GF-D8 (cell line): ENCODE measurements at regions not wholly inside any gene's neighbourhood (a gene's known extent, or its start where the extent isn't known, plus 50 kb on each side); places are given as distances from the start of the nearest gene placed in this dataset.
"Not testable (repeated sequence)": the region's sequence is repeated elsewhere in the genome, so short reads cannot be mapped to it uniquely, and the experiment has no call there.

Experiments
- DNase-seq: peaks from one replicate; lab custom pipeline; 2025; lab: John Stamatoyannopoulos, UW

- DNase-seq = no peak
Measured at GRCh38 chr12:31820832-31821231, 92.0 kb upstream of the AMN1 start.

GRCh38 chr12:31819427-31819826, 90.6 kb upstream of the AMN1 start:
- no peak for DNase-seq

GRCh38 chr12:31818623-31819268, 89.9 kb upstream of the AMN1 start:
- DNase-seq = no peak

GRCh38 chr12:31817120-31817519, 88.3 kb upstream of the AMN1 start:
- no peak for DNase-seq

- no peak for DNase-seq
Measured at GRCh38 chr12:31815096-31815495, 86.3 kb upstream of the AMN1 start.

GRCh38 chr12:31813305-31813704, 84.5 kb upstream of the AMN1 start:
- DNase-seq = no peak

- no peak for DNase-seq
Measured at GRCh38 chr12:31807773-31808097, 78.9 kb upstream of the AMN1 start.

- not testable (repeated sequence) for DNase-seq
Measured at GRCh38 chr12:31807081-31807772, 78.4 kb upstream of the AMN1 start.

- DNase-seq = not testable (repeated sequence)
Measured at GRCh38 chr12:31805681-31806080, 76.9 kb upstream of the AMN1 start.

- not testable (repeated sequence) for DNase-seq
Measured at GRCh38 chr12:31804707-31805106, 75.9 kb upstream of the AMN1 start.

GRCh38 chr12:31804185-31804504, 75.3 kb upstream of the AMN1 start:
- DNase-seq = no peak

- DNase-seq = no peak
Measured at GRCh38 chr12:31803306-31804184, 74.7 kb upstream of the AMN1 start.

GRCh38 chr12:31801872-31802271, 73.1 kb upstream of the AMN1 start:
- no peak for DNase-seq

GRCh38 chr12:31797230-31797872, 68.5 kb upstream of the AMN1 start:
- DNase-seq = no peak

GRCh38 chr12:31796270-31796951, 67.6 kb upstream of the AMN1 start:
- DNase-seq = no peak

GRCh38 chr12:31794745-31795144, 65.9 kb upstream of the AMN1 start:
- no peak for DNase-seq

- not testable (repeated sequence) for DNase-seq
Measured at GRCh38 chr12:31791265-31791664, 62.4 kb upstream of the AMN1 start.

- DNase-seq = no peak
Measured at GRCh38 chr12:31790759-31791158, 61.9 kb upstream of the AMN1 start.

- DNase-seq = no peak
Measured at GRCh38 chr12:31785318-31785717, 56.5 kb upstream of the AMN1 start.

GRCh38 chr12:31783996-31784645, 55.3 kb upstream of the AMN1 start:
- no peak for DNase-seq

GRCh38 chr12:31783556-31783955, 54.7 kb upstream of the AMN1 start:
- no peak for DNase-seq
